IPS-11a (cell line): ENCODE measurements at regions not wholly inside any gene's neighbourhood (a gene's known extent, or its start where the extent isn't known, plus 50 kb on each side); places are given as distances from the start of the nearest gene placed in this dataset.

Experiments
- H3K4me3 ChIP-seq: one replicate; pipeline ENCODE4 v1.5.1; 2013; ENCODE audit warnings: low read depth, low read length, control low read depth

DNA sequence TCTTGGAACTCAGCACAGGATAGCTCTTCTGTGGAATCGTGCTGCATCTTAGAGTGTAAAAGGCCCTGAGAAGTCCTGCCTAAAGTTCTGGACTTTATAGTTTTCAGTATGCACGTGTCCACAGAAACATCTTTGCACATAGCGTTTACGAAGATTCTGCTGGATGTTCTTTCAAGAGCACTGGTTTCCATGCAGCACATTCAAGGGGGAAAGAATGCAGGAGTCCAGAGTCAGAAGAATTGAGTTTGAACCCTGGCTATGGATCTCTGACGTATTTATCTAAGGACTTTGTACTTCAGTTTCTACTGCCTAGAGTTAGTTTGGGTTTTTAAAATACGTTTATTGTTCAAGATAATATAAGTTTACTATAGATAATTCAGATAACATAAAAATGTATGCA, 282.8 kb upstream of the ZMIZ1 start:
- H3K4me3 ChIP-seq: no peak overlapping the region

DNA sequence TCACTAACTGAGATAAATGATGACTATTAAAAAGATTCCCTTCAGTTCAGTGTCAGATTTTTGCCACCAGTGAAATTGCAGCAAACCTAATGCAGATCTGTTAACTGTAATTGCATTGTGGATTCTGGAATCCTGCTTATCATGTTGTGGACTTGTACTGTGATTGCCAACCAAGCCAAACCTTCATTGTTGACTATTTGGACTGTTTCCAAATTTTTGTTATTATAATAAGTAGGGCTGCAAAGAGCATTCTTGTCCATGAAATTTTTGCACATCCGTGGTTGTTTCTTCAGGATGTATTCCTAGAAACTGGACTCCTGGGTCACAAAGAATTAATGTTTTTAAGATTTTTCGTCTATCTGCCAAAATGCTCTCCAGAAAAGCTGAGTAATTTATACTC, 281.6 kb upstream of the ZMIZ1 start:
- no peak overlapping the region for H3K4me3 ChIP-seq

DNA sequence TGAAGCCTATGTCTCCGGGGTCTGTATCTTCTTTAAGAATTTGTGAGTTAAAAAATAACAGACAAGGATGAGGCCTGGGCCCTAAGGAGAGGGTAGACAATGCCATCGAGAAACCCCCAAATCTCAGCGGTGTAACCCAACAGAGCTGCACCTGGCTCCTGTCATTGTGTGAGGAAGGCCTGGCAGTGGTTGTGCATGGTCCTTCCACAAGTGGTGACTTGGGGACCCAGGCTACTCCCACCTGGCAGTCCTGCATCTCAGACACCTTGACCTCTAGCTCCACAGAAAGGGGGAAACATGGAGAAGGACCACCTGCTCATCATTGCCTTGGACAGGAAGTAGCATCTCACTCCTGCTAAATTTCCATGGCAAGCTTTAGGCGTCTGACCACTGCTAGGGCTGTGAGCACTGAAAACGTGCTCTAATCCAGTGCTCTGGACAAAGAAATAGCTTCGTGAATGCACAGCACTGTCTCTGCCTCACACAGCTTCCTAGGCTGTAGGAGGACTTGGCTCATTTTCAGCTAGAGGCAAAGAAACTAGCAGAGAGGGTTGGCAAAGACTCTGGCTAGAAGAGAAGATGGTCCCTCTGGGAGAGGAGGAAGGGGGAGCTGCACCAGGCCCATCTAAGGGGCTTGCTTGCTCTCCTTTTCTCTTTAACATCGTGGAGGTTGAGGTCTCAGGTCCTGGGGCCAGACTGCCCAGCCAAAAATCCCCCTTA, 273.9 kb upstream of the ZMIZ1 start:
- no peak overlapping the region for H3K4me3 ChIP-seq

DNA sequence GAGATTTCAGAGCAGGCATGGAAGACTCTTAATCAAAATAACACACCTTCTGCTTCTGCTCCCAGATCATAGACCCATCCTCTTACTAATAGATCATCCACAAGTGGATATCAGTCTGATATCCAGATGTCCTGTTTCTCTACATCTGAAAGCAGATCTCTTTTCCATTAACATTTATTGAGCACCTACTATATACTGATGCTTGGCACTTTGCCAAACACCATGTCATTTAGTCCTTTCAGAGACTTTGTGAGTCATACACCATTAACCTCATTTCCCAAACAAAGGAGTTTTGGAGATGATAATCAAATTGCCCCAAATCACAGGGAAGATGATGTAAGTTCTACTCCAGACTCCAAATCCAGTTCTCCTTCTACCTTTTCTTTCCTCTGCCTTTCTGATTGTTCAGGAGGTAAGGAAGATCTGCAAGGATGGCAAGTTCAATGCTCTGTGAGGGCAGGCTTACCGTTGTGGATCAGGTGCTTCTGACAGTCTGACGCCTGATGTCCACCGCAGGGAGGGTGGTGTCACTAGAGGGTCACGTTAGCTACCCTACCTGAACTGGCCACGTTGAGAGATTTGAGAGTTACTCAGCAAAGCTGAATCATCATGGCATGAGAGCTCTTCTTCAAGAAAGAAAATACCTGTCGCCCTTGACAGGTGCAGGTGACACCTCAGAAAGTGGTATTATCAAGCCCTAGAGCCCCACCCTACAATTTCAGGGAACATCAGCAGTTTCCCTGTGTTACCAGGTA, 269.6 kb upstream of the ZMIZ1 start:
- no peak overlapping the region for H3K4me3 ChIP-seq

DNA sequence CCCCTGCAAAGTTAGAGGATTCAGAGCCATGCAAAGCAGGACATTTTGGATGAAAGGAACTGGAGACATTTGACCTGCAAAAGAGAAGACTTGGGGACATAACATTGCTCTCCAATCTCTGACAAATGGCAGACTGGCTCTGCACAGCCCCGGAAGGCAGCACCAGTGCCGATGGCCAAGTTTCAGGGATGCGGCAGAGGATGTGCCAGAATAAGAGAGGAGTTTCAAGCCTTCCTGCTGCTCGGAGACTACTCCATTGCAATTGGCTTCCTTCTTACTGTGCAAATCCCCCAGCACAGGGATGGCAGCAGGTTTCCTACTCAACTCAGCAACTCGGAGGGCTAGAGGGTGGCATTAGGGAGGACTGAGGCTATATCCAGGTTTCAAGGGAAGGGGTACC, 268.8 kb upstream of the ZMIZ1 start:
- H3K4me3 ChIP-seq: no peak overlapping the region

DNA sequence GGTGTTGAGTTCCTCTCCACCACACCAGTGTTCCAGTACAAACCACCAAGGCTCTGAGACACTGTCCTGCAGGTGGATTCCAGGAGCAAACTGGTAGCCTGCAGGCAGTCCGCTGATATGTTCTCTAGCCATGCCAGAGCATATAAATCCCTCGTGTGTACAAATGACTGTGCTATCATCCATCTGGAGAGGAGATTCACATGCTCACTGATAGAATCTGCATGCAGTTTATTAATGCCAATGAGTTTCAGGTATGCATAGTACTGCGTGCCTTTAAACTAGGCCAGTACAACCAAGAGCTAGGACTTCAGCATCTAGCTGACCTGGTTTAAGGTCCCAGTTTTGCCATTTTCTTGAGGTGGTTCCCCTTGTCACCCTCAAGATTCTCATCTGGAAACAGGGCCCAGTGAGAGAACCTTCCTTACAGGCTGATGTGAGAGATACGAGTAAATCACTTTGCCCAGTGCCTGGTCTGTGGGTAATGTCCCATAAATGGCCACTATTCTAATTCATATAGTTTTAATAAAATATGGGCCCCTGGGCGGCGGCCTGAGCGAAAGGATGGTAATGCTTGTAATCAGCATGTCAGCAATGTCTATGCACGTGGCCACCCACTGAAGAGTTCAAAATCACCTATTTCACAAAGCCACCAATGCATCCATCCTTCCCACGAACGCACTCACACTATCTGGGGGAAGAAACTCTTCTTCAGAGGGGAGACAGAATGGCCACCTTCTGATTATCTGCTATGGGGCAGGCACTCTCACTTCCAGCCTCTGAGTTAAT, 268.0 kb upstream of the ZMIZ1 start:
- no peak overlapping the region for H3K4me3 ChIP-seq

DNA sequence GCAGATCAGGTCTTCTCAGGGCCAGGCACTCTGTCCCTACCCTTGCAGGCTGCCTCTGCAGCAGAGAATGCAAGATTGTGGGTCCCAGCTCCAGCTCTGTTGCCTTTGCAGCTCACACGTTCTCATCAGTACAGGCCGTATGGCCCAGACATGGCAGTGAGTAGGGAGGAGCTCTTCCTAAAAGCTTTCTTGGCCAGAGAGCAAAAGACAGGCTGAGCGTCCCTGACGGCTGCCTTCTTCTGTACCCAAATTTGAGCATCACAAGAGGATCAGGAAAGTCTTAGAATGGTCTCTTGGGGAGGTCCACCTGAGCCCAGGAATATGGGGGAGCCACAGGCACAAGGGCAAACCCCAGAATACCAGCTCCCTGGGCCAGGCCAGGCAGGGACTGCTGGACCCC, 266.3 kb upstream of the ZMIZ1 start:
- H3K4me3 ChIP-seq: no peak overlapping the region

DNA sequence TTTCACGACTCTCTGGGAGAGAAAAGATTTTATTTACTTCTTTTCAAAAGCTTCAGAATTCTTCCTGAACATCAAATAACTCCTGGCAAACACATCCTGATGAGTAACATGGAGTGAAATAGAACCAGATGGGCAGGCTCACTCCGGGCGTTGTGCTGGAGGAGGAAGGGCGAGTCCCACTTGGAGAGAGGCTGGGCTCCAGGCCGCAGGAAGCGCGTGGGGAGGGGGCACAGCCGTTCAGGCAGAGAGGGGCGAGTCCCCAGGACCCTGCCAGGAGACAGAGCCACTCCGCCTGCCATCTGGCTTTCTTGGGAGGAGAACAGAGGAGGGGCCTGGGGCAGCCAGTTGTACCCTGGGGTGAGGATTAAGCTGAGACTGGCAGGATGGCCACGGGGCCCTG, 265.9 kb upstream of the ZMIZ1 start:
- no peak overlapping the region for H3K4me3 ChIP-seq

DNA sequence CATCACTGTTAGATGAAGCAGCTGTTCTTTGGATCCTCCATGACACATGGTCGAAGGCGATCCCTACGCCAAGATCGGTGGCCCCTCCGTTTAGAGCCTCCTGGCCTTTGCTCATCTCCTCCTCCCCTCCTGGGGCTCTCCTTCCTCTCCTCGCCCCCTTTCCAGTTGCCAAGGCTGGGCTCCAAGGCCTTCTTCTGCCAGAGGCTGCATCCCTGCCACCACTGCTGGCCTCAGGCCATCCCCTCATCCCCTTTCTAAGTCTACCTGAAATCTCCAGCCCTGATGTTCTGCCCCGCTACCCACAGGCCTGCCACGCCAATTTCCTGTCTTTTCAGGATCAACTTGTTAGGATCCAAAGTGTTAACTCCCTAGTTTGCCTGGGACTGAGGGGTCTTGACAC, 265.1 kb upstream of the ZMIZ1 start:
- no peak overlapping the region for H3K4me3 ChIP-seq

DNA sequence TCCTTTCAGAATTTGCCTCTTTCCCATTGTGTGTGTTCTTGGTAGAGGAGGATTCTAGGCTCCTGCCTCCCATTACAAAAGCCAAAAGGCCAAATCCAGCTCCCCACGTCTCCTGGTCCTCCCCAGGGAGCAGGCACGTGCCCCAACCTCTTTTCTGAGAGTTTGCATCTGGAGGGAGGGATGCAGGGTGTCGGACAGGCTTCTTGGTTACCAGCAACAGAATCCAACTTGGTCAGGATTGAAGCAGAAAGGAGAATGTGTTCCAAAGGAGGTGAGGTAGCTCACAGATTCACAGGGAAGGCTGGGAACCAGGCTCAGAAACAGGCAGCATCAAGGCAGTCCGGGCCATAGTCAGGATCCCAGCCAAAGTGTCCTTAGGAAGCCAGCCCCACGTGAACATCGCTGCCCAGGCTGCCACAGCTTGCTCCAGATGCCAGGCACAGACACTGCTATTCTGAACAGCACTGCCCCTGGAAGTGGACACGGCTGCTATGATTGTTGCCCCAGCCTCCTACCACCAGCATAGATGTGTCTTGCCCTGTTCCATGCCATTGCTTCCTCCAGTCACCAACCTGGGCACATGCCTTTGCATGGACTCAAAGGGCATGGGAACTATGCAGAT, 264.2 kb upstream of the ZMIZ1 start:
- H3K4me3 ChIP-seq: no peak overlapping the region

DNA sequence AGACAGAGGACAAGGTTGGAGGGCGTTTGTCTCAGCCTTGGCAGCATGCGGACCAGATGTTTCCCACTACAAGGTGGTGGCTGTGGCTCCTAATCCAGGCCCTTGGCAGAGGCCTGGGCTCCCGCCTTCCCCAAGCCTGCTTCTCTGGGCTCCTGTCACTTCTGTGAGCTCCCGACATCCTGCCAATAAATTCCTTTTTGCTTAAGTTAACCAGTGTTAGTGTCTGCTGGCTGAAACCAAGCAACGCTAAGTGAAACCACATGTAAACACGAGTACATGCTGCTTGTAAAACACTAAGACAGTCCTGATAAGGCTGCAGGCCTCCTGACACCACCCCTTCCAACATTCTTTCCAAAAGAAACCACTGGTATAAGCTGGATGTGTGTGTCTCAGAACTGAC, 263.6 kb upstream of the ZMIZ1 start:
- no peak overlapping the region for H3K4me3 ChIP-seq

DNA sequence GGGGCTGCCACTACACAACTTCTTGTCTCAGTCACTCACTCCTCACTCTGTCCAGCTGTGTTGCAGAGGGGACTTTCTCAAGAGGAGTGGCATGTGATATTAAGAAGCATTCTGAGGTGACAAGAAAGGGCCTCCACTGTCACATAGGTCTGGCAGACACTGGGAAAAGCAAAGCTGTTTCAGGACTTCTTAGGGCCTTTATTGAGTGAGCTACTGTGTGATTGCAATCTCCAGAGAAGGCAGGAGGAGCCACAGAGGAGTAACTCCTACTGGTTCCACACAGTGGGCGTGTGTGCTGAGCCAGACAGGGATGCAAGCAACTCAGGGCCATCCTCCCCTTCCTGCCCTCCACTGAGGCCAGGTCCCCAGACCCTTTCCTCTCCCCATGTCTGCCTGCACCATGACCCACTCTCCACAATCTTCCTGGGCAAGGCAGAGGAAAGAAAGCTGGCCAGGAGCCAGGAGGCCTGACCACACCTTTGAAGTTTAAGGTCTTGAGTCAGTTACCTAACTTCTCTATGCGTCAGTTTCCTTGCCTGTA, 262.0 kb upstream of the ZMIZ1 start:
- H3K4me3 ChIP-seq: no peak overlapping the region

DNA sequence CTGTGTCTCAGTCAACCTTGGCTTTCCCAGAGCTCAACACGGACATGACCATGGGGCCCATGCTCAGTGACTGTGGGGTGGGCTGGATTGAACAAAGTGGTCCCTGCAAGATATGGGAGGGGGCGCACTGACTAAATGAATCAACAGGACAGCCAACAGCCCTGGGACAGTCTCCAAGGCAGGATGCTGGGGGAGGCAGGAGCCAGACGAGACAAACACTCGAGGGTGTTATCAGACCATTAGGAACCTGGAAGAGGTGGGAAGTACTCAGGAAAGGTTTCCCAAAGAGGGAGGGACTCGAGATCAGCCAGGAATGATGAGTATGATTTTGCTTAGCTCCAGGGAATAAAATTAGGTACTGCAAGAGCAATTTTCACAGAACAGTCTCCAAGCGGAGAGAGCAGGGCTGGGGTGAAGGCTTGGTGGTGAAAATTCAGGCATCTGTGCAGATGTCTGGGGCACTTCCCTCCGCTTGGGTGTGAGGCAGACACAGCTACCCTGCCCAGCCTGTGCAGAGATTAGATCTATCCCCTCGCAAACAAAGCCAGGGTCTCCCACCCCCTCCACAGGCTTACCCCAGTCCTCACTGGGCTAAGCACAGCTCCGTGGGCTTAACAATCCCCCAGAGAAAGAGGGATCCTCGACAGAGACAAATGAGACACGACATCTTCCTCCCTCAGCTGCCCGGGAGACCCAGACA, 261.1 kb upstream of the ZMIZ1 start:
- no peak overlapping the region for H3K4me3 ChIP-seq

DNA sequence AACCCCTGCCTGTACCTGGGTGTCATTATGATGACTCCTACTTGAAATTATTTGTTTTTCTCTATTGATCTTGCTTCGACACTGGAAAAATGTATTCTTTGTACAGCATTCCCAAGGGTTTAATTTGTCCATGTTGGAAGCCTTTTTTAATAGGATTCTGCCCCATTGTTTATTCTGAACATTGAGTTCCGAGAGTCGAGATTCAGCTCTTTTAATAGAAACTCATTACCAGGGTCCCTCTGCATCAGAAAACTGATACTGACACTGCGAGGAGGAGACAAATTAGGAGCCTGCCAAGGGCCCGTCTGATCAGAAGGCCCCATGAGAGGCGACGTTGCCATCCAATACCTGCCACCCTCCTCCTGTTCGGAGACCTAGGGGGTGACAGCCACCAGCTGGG, 260.5 kb upstream of the ZMIZ1 start:
- H3K4me3 ChIP-seq: no peak overlapping the region

DNA sequence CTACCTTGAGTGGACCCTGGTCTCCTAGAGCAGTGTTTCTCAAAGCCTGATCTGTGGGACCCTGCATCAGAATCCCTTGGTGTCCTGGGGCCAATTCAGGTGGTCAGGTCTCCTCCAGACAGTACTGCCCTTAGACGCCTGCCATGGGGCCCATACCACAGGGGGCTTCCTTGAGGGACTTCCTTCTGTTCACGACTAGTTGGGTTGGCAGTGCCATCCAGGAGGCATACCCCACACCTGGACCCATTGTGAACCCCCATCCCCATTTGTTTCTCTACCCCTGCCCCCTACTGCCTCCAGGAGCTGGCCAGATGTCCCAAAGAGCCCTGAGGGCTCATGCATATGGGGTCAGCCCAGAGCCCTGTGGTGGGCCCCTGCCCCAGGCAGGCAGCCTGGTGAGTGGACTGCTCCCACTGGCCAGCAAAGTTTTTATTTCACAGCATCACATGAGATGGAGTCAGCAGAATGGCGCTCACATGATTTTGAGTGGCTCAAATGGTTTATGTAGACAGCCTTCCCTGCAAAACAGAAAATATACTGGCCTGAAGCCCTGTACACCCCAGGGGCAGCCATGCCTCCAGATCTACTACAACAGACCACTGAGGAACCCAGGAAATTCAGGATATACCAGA, 259.9 kb upstream of the ZMIZ1 start:
- H3K4me3 ChIP-seq: no peak overlapping the region

DNA sequence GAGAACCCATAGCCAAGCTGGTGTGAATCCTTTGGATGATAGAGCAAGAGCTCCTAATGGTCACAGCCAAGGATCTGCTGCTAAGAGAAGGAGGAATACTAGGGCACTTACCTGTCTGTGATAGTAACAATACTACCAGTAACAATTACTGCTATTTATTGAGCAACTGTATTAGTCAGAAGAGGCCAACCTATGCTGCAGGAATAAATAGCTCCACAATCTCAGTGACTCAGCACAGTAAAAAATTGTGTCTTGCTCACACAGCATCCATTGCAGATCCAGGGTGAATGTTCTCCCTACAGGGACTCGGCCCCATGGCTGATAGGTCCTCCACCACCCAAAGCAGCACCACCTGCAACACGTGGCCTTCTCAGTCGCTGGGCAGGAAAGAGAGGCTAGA, 257.6 kb upstream of the ZMIZ1 start:
- no peak overlapping the region for H3K4me3 ChIP-seq

DNA sequence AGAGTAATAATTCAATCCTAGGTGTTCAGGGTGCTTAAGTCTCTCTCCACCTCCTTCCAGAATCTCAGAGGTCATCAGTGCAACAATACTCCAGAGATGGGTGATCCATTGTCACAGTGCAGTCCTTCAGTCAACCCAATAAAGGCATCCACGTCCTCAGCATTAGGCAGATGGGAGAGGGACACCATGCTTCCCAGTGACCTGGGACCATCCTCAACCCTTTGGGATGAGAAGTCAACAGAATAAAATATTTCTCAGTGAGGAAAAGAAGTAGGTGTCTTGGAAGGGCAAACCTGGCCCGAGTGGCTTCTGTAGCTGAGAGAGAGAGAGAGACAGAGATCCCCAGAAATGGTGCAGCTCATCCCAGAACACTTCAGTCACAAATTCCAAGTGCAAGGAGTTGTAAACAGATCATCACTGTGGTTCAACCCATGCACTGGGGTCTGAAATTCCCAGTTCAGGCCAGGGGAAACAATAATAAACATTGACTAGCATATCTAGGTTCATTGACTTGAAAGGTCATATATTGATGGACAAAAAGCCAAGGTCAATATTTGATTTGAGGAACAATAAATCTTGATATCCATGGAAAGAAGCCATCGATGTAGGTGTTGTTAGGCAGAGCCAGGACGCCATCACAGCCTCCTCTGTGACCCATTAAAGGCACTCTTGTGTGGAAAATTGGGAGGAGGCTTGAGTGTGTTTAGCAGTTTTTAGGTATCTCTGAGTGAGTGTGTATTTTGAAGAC, 256.0 kb upstream of the ZMIZ1 start:
- no peak overlapping the region for H3K4me3 ChIP-seq

DNA sequence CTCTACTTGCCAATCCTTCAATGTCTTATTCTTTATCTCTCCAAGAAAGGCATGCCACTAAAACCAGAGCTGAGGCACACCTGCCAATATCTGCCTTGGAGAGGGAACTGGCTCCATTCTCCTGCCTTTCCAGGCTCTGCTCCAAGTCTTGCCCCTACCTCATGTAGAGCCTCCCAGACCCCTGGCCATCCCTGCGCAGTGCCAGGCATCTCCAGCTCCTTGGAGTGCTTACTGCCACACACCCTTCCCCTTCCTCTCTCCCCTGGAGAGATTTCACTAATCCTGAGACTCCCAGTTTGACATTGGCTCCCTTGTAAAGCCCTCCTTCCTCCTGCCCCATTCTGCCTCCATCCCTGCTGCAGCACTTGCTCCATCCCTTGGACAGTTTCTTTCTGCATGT, 255.2 kb upstream of the ZMIZ1 start:
- H3K4me3 ChIP-seq: no peak overlapping the region

DNA sequence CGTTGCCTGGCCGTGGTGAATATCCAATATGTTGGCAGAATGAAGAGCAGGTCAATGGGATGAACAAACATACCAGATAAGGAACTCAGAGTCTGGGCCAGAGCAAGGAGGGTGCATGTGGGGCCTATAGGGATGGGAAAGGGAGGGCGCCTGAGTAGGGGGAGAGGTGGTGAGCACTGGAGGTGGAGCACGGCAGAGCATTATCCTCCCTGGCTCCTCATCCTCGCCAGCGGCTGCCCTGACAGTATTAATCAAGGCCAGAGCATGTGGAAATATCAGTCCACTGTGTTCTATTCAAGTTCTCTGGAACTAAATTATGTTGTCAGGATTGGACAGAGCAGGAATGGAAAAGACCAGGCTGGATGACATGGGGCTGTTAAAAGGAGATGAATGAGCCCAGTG, 254.8 kb upstream of the ZMIZ1 start:
- no peak overlapping the region for H3K4me3 ChIP-seq
